Right lobe of liver (tissue), 4 donors: ENCODE measurements at regions not wholly inside any gene's neighbourhood (a gene's known extent, or its start where the extent isn't known, plus 50 kb on each side); places are given as distances from the start of the nearest gene placed in this dataset.

Experiments
- POLR2A ChIP-seq: fragments of 450-650 bp; IDR thresholded peaks from one replicate; pipeline ENCODE4 v1.6.1; 2017; ENCODE audit warnings: antibody characterized with exemption, mild to moderate bottlenecking
- TF ChIP-seq, protein P1 (sequence below), 4 donors: fragments of 200-600 bp in 3 of 4; fragments of 450-650 bp in 1 of 4; IDR thresholded peaks; one replicate each; pipeline versions ENCODE4 v1.5.1 to v1.8.0; 2016 to 2022; ENCODE audit warnings: antibody characterized with exemption in 4 of 4, mild to moderate bottlenecking in 2 of 4
- donor health status: DM: no; HTN: no; CAD: no.
- donor health status: DM: no; HTN: no; CAD: no.
- donor health status: DM: no; HTN: yes; CAD: no.

DNA sequence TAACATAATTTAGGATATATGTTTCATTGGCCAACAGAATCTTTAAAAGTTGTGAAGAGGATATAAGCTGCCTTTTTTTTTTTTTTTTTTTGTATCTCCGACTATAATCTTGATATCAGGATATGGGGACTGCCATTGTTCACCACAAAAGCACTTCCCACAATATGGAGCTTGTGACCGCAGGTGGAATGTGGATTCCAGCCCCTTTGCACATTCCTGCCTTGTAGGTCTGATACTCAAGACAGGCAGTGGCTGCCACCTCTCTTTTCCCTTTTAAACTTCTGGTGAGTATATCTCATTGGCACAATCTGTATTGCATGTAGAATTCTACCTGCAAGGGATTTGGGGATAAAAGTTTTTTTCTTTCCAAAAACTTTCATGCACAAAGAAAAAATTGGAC, 272.7 kb upstream of the VWC2 start:
- TF ChIP-seq, protein P1, sequence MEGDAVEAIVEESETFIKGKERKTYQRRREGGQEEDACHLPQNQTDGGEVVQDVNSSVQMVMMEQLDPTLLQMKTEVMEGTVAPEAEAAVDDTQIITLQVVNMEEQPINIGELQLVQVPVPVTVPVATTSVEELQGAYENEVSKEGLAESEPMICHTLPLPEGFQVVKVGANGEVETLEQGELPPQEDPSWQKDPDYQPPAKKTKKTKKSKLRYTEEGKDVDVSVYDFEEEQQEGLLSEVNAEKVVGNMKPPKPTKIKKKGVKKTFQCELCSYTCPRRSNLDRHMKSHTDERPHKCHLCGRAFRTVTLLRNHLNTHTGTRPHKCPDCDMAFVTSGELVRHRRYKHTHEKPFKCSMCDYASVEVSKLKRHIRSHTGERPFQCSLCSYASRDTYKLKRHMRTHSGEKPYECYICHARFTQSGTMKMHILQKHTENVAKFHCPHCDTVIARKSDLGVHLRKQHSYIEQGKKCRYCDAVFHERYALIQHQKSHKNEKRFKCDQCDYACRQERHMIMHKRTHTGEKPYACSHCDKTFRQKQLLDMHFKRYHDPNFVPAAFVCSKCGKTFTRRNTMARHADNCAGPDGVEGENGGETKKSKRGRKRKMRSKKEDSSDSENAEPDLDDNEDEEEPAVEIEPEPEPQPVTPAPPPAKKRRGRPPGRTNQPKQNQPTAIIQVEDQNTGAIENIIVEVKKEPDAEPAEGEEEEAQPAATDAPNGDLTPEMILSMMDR (IDR thresholded peaks at IDR 0.05), result no peak
- no peak for TF ChIP-seq POLR2A
